MCF 10A (cell line): ENCODE measurements at regions not wholly inside any gene's neighbourhood (a gene's known extent, or its start where the extent isn't known, plus 50 kb on each side); places are given as distances from the start of the nearest gene placed in this dataset.

Experiments used
- BruUV-seq: library from RNA; stranded (reverse); fragments of 400-500 nt; replicated peaks from 2 replicates; lab custom pipeline; 2021; lab: Mats Ljungman, UMichigan
- CTCF ChIA-PET: fragments of 300-600 bp; sonication (Branson Sonifier 250); formaldehyde crosslinking; extraction: SDS; loops from one replicate; lab custom pipeline; 2021; ENCODE audit warnings: antibody characterized with exemption, inconsistent platforms; lab: Yijun Ruan, JAX
- POLR2A ChIA-PET: fragments of 300-600, 350-650 bp; sonication (Branson Sonifier 250); formaldehyde crosslinking; extraction: SDS; loops from one replicate; lab custom pipeline; 2020; ENCODE audit warnings: antibody characterized with exemption, inconsistent platforms; lab: Yijun Ruan, JAX
- DNase-seq: peaks from one replicate; pipeline ENCODE4 v3.0.0-alpha.2; 2018; ENCODE audit not compliant: unreplicated experiment
- H3K27ac Mint-ChIP-seq: one replicate; pipeline ENCODE4 v1.8.0; 2022; ENCODE audit warnings: mild to moderate bottlenecking, low read depth, mixed read lengths; ENCODE audit not compliant: unreplicated experiment
- H3K27me3 Mint-ChIP-seq: one replicate; pipeline ENCODE4 v1.8.0; 2022; ENCODE audit warnings: mixed read lengths; ENCODE audit not compliant: insufficient read depth, unreplicated experiment
- H3K36me3 Mint-ChIP-seq: one replicate; pipeline ENCODE4 v1.8.0; 2022; ENCODE audit warnings: mild to moderate bottlenecking, moderate library complexity, mixed read lengths; ENCODE audit not compliant: insufficient read depth, unreplicated experiment
- H3K4me1 Mint-ChIP-seq: one replicate; pipeline ENCODE4 v1.8.0; 2022; ENCODE audit warnings: mixed read lengths; ENCODE audit not compliant: insufficient read depth, unreplicated experiment
- H3K4me3 Mint-ChIP-seq: one replicate; pipeline ENCODE4 v1.8.0; 2022; ENCODE audit warnings: mild to moderate bottlenecking, moderate library complexity, mixed read lengths; ENCODE audit not compliant: unreplicated experiment
- H3K9me3 Mint-ChIP-seq: one replicate; pipeline ENCODE4 v1.8.0; 2022; ENCODE audit warnings: mixed read lengths; ENCODE audit not compliant: unreplicated experiment
- intact Hi-C: fragments of 100-400 bp; cut with micrococcal nuclease; formaldehyde crosslinking; loops from 2 replicates; pipeline ENCODE4 v1.14.1; 2022
- TF ChIP-seq, protein P1 (sequence below): fragments of 200-600 bp; IDR thresholded peaks from one replicate; pipeline ENCODE4 v1.8.0; 2022; ENCODE audit warnings: antibody characterized with exemption, mild to moderate bottlenecking; ENCODE audit not compliant: unreplicated experiment

DNA sequence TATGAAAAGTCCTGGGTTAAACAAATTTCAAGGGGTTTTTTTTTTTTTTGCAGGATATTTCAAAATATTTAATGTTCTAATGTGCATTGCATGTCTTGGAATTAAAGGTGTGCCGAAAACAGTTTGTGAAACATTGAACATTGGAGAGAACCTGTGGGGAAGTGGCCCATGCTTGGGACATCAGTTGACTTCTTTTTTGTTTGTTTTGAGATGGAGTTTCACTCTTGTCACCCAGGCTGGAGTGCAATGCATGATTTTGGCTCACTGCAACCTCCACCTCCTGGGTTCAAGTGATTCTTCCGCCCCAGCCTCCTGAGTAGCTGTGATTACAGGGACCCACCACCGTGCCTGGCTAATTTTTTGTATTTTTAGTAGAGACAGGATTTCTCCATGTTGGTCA, 71.0 kb upstream of the RAPH1 start:
- POLR2A ChIA-PET: interaction anchor here (0.6 kb wide), 1 partner anchor 14 kb away, joined by 3 read pairs; no protein-coding TSS in a partner anchor
- H3K36me3 Mint-ChIP-seq: no peaks in the 10 kb centered on the region
- CTCF ChIA-PET: no interaction called here
- no peaks in the 10 kb centered on the region for H3K4me1 Mint-ChIP-seq
- DNase-seq: no peak
- intact Hi-C loops: no loop called here
- no peaks in the 10 kb centered on the region for H3K27me3 Mint-ChIP-seq
- no peak overlapping the region for H3K27ac Mint-ChIP-seq
- H3K9me3 Mint-ChIP-seq: no peaks in the 10 kb centered on the region
- BruUV-seq: no TSS peak
- TF ChIP-seq, protein P1, sequence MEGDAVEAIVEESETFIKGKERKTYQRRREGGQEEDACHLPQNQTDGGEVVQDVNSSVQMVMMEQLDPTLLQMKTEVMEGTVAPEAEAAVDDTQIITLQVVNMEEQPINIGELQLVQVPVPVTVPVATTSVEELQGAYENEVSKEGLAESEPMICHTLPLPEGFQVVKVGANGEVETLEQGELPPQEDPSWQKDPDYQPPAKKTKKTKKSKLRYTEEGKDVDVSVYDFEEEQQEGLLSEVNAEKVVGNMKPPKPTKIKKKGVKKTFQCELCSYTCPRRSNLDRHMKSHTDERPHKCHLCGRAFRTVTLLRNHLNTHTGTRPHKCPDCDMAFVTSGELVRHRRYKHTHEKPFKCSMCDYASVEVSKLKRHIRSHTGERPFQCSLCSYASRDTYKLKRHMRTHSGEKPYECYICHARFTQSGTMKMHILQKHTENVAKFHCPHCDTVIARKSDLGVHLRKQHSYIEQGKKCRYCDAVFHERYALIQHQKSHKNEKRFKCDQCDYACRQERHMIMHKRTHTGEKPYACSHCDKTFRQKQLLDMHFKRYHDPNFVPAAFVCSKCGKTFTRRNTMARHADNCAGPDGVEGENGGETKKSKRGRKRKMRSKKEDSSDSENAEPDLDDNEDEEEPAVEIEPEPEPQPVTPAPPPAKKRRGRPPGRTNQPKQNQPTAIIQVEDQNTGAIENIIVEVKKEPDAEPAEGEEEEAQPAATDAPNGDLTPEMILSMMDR: no peak
- no peak overlapping the region for H3K4me3 Mint-ChIP-seq

DNA sequence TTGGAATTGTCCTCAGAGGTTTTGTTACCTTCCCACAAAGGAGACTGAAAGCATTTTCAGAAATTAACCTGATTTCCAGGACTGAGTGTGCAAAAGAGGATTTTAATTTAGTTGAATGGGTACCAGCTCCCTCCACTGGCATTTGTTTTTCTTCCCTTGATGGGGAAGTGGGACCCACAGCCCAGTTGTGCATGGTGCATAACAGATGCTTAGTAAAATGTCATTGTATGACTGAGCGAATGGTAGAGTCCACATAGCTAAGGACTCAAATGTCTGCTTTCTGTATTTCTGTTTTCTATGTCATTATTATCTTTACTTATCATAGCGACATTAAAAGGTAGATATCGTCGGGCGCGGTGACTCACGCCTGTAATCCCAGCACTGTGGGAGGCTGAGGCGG, 75.5 kb upstream of the RAPH1 start:
- Mint-ChIP-seq H3K9me3 (no peaks in the 10 kb centered on the region), H3K4me1 (no peaks in the 10 kb centered on the region), H3K4me3 (no peak overlapping the region), H3K27ac (no peak overlapping the region), H3K27me3 (no peaks in the 10 kb centered on the region), H3K36me3 (no peaks in the 10 kb centered on the region)
- ChIA-PET POLR2A (interaction anchor here (1.2 kb wide), 1 partner anchor 27 kb away, joined by 3 read pairs; no protein-coding TSS in a partner anchor), CTCF (no interaction called here)
- DNase-seq: no peak
- TF ChIP-seq, protein P1: no peak
- no TSS peak for BruUV-seq
- intact Hi-C loops: no loop called here

DNA sequence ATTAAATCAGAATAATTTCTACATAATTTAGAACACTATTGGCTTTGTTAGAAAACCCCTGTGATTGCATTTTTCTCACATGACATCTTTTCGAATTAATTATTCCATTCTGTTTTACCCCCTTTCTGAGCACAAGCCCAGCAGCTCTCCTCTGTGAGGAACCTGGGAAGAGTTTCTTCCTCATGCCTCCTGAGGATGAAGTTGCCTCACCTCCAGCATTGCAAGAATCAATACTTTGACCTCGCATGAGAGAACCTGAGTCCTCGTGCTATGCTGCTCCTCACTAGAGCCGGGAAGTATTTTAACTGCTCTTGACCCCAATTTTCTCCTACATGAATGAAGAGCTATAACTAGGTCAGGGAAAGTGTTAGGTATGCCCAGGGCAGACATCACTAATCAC, 77.1 kb upstream of the RAPH1 start:
- ChIA-PET POLR2A (no interaction called here), CTCF (interaction anchor here (0.7 kb wide), 2 partner anchors 23 to 362 kb away, joined by 3 read pairs; no protein-coding TSS in a partner anchor)
- Mint-ChIP-seq H3K36me3 (no peaks in the 10 kb centered on the region), H3K27me3 (no peaks in the 10 kb centered on the region), H3K27ac (no peak overlapping the region), H3K4me3 (no peak overlapping the region), H3K4me1 (no peaks in the 10 kb centered on the region), H3K9me3 (no peaks in the 10 kb centered on the region)
- BruUV-seq: no TSS peak
- intact Hi-C loops: no loop called here
- DNase-seq: no peak
- TF ChIP-seq, protein P1: no peak

DNA sequence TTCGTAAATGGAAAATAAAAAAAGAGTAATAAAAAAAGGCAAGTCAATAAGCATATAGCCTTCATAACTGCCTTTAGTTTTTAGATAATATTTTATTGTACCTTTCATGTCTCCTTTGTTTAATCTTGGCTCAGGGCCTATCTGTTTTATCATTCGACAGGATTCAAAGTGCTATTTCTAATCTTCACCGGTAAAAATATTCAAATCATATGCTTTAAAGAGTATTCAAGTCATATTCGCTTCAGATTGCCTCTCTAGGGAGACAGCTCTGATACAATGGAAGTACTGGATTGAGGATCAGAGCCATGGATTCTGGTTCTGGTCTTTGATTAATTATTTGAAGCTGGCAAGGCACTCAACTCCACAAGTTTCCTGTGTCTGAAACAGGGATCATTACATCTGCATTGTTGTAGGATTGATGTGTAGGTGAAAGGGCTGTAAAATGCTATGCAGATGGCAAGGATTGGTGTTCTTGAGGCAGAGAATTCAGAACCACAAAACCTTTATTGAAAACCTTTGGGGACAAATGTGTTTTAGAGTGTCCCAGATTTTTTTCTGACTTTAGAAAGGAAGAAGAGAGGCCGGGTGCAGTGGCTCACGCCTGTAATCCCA, 84.3 kb upstream of the RAPH1 start:
- peaks cover 8% of the 10 kb centered on the region for H3K9me3 Mint-ChIP-seq
- ChIA-PET CTCF (no interaction called here), POLR2A (no interaction called here)
- no peak overlapping the region for H3K4me3 Mint-ChIP-seq
- no peak for DNase-seq
- H3K4me1 Mint-ChIP-seq: peaks cover 7% of the 10 kb centered on the region
- no peak overlapping the region for H3K27ac Mint-ChIP-seq
- TF ChIP-seq, protein P1: no peak
- H3K36me3 Mint-ChIP-seq: no peaks in the 10 kb centered on the region
- no peaks in the 10 kb centered on the region for H3K27me3 Mint-ChIP-seq
- no TSS peak for BruUV-seq
- intact Hi-C loops: no loop called here
